Activated T-helper 17 cell treated with anti-CD3 and anti-CD28 coated beads, Interleukin-2, amount 50 U/mL, for 72 hours (primary cell): ENCODE measurements at regions not wholly inside any gene's neighbourhood (a gene's known extent, or its start where the extent isn't known, plus 50 kb on each side); places are given as distances from the start of the nearest gene placed in this dataset.

Source experiments
- ATAC-seq: fragments of 150-1000 bp; cut with Tn5 transposase; replicated peaks from 2 replicates; pipeline ENCODE4 v1.10.0; 2021; ENCODE audit warnings: mild to moderate bottlenecking, moderate library complexity
- H3K27ac Mint-ChIP-seq: one replicate; pipeline ENCODE4 v1.8.0; 2022; ENCODE audit warnings: mixed read lengths
- H3K27me3 Mint-ChIP-seq: one replicate; pipeline ENCODE4 v1.8.0; 2022; ENCODE audit warnings: mixed read lengths
- H3K36me3 Mint-ChIP-seq: one replicate; pipeline ENCODE4 v1.8.0; 2022; ENCODE audit warnings: low read depth, mild to moderate bottlenecking, mixed read lengths
- H3K4me1 Mint-ChIP-seq: one replicate; pipeline ENCODE4 v1.8.0; 2022; ENCODE audit warnings: mixed read lengths
- H3K4me3 Mint-ChIP-seq: one replicate; pipeline ENCODE4 v1.8.0; 2022; ENCODE audit warnings: mild to moderate bottlenecking, mixed read lengths
- H3K9me3 Mint-ChIP-seq: one replicate; pipeline ENCODE4 v1.8.0; 2022; ENCODE audit warnings: mixed read lengths

DNA sequence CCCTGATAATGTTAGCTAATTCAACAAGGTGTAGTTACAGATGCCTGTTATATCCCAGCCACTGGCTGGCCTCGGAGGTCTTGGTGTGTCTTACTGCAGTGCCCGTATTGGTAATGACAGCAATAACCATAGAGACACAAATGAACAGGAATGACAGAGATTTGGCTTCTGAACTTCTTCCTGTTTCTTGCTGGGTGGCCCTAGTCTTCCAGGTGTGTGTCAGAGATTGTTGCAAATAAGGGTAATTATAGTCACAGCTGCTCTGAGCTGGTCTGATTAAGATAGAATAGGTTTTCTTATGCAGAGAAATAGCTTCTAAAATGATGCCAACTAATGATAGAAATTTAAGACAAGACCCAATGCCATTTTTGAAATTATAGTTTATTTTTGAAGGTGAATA, 64.1 kb upstream of the MAD2L1 start:
- no peak for ATAC-seq
- H3K27ac Mint-ChIP-seq, result no peak overlapping the region

More for the DNA sequence above, 64.1 kb upstream of the MAD2L1 start:
- H3K36me3 Mint-ChIP-seq, result no peaks in the 10 kb centered on the region
- no peaks in the 10 kb centered on the region for H3K4me1 Mint-ChIP-seq
- H3K4me3 Mint-ChIP-seq, result no peak overlapping the region
- no peaks in the 10 kb centered on the region for H3K9me3 Mint-ChIP-seq
- no peaks in the 10 kb centered on the region for H3K27me3 Mint-ChIP-seq
